Lung (tissue), 9 donors: ENCODE measurements at regions not wholly inside any gene's neighbourhood (a gene's known extent, or its start where the extent isn't known, plus 50 kb on each side); places are given as distances from the start of the nearest gene placed in this dataset.
"Not testable (repeated sequence)": the region's sequence is repeated elsewhere in the genome, so short reads cannot be mapped to it uniquely, and the experiment has no call there.

ENCODE experiments used
- ATAC-seq: fragments of 200-7000 bp; cut with Tn5 transposase; one replicate; pipeline ENCODE4 v1.9.1; 2020; ENCODE audit warnings: moderate number of reproducible peaks; ENCODE audit not compliant: insufficient read depth, low FRiP score
- DNase-seq, 3 donors: peaks; one replicate each; pipeline ENCODE4 v3.0.0-alpha.2; 2013 to 2017
- H3K27ac ChIP-seq, 2 donors: one replicate each; pipeline ENCODE4 v1.5.1; 2013; ENCODE audit warnings: mild to moderate bottlenecking in 2 of 2, moderate library complexity in 2 of 2, control low read depth in 1 of 2, inconsistent platforms in 1 of 2, low read depth in 1 of 2, low read length in 1 of 2
- H3K27me3 ChIP-seq, 3 donors: one replicate each; pipeline ENCODE4 v1.5.1; 2013; ENCODE audit warnings: low read length in 2 of 3; ENCODE audit not compliant: control insufficient read depth in 3 of 3, insufficient read depth in 3 of 3
- H3K36me3 ChIP-seq, 4 donors: one replicate each; pipeline ENCODE4 v1.5.1; 2013; ENCODE audit warnings: low read length in 4 of 4, mild to moderate bottlenecking in 1 of 4, moderate library complexity in 1 of 4; ENCODE audit not compliant: control insufficient read depth in 4 of 4, insufficient read depth in 4 of 4
- H3K4me1 ChIP-seq, 5 donors: one replicate each; pipeline ENCODE4 v1.5.1; 2013; ENCODE audit warnings: low read length in 5 of 5, mild to moderate bottlenecking in 2 of 5, moderate library complexity in 1 of 5; ENCODE audit not compliant: control insufficient read depth in 5 of 5, insufficient read depth in 5 of 5
- H3K4me3 ChIP-seq: one replicate; pipeline ENCODE4 v1.5.1; 2013; ENCODE audit warnings: mild to moderate bottlenecking, control low read depth, moderate library complexity
- H3K9ac ChIP-seq, 2 donors: one replicate each; pipeline ENCODE4 v1.5.1; 2013; ENCODE audit warnings: low read length in 2 of 2, control low read depth in 1 of 2; ENCODE audit not compliant: insufficient read depth in 1 of 2
- H3K9me3 ChIP-seq, 4 donors: one replicate each; pipeline ENCODE4 v1.5.1; 2013; ENCODE audit warnings: low read length in 3 of 4, mild to moderate bottlenecking in 1 of 4, moderate library complexity in 1 of 4; ENCODE audit not compliant: control insufficient read depth in 4 of 4, insufficient read depth in 3 of 4
- WGBS, 2 donors: extraction: QIAGEN DNeasy Blood & Tissue Kit; methylation state at CpG; one replicate each; pipeline ENCODE4 v1.1.7; 2013; 5-methylcytosine and 5-hydroxymethylcytosine counted together
- donor health status: Bipolar disorder and iron deficiency.
- donor health status: healthy.
- donor health status: DM: yes; HTN: yes; CAD: no.

- not testable (repeated sequence) for H3K27ac ChIP-seq, H3K4me1 ChIP-seq, DNase-seq, H3K4me3 ChIP-seq, H3K9ac ChIP-seq, H3K27me3 ChIP-seq, H3K9me3 ChIP-seq, ATAC-seq
- peaks cover 0 to 26% (median 3%) of the 10 kb centered on the region in 4 donors for H3K36me3 ChIP-seq
- WGBS, 2 donors = 96 to 99% methylated on average over 11 of the region's 11 CpGs
Observed at GRCh38 chr3:195962222-195962621, 53.9 kb upstream of the TNK2 start.

GRCh38 chr3:195960971-195961775, 52.8 kb upstream of the TNK2 start:
- WGBS, 2 donors = 93 to 94% methylated on average over 26 of the region's 26 CpGs
- ATAC-seq, DNase-seq, H3K27me3 ChIP-seq, H3K9me3 ChIP-seq, H3K9ac ChIP-seq, H3K27ac ChIP-seq, H3K4me3 ChIP-seq, H3K4me1 ChIP-seq: not testable (repeated sequence)
- peaks cover 0 to 26% (median 4%) of the 10 kb centered on the region in 4 donors for H3K36me3 ChIP-seq

- not testable (repeated sequence) for ATAC-seq, DNase-seq, H3K27me3 ChIP-seq, H3K27ac ChIP-seq, H3K4me3 ChIP-seq, H3K9ac ChIP-seq, H3K4me1 ChIP-seq, H3K9me3 ChIP-seq
- 92 to 94% methylated on average over 2 of the region's 2 CpGs for WGBS, 2 donors
- H3K36me3 ChIP-seq = peaks cover 0 to 22% (median 4%) of the 10 kb centered on the region in 4 donors
Observed at GRCh38 chr3:195960164-195960563, 51.8 kb upstream of the TNK2 start.

GRCh38 chr3:195959367-195960157, 51.2 kb upstream of the TNK2 start:
- not testable (repeated sequence) for H3K4me3 ChIP-seq, H3K4me1 ChIP-seq, H3K27ac ChIP-seq, H3K9ac ChIP-seq, ATAC-seq, H3K9me3 ChIP-seq, DNase-seq, H3K27me3 ChIP-seq
- peaks cover 0 to 16% (median 4%) of the 10 kb centered on the region in 4 donors for H3K36me3 ChIP-seq
- WGBS, 2 donors = 66 to 72% methylated on average over 5 to 6 of the region's 15 CpGs

- WGBS, 2 donors = 39 to 56% methylated on average over 11 of the region's 11 CpGs
- H3K4me3 ChIP-seq, H3K27me3 ChIP-seq, H3K27ac ChIP-seq, H3K4me1 ChIP-seq, H3K9me3 ChIP-seq, H3K9ac ChIP-seq, DNase-seq, ATAC-seq: not testable (repeated sequence)
- peaks cover 0 to 15% (median 4%) of the 10 kb centered on the region in 4 donors for H3K36me3 ChIP-seq
Observed at GRCh38 chr3:195958736-195959135, 50.4 kb upstream of the TNK2 start.
